Astrocyte (in vitro differentiated cells and primary cell): ENCODE measurements at regions not wholly inside any gene's neighbourhood (a gene's known extent, or its start where the extent isn't known, plus 50 kb on each side); places are given as distances from the start of the nearest gene placed in this dataset.
"Not testable (repeated sequence)": the region's sequence is repeated elsewhere in the genome, so short reads cannot be mapped to it uniquely, and the experiment has no call there.

Source experiments
- DNase-seq: peaks from one replicate; pipeline ENCODE4 v3.0.0-alpha.2; 2010; ENCODE audit warnings: low read depth
- FAIRE-seq: peaks from 2 replicates; lab custom pipeline; 2011; peaks lifted over from hg19 to GRCh38; lab: Jason Lieb, UNC
- H2AFZ ChIP-seq: 2 replicates; pipeline ENCODE4 v1.6.0; 2012; ENCODE audit warnings: low read depth, low read length, inconsistent platforms
- H3K27ac ChIP-seq: 2 replicates; pipeline ENCODE4 v1.5.1; 2011; ENCODE audit warnings: low read depth, low read length, inconsistent platforms
- H3K27me3 ChIP-seq: 2 replicates; pipeline ENCODE4 v1.6.0; 2011; ENCODE audit warnings: low read length, inconsistent platforms; ENCODE audit not compliant: insufficient read depth
- H3K36me3 ChIP-seq: 2 replicates; pipeline ENCODE4 v1.5.1; 2011; ENCODE audit warnings: low read length, inconsistent platforms; ENCODE audit not compliant: insufficient read depth
- H3K4me1 ChIP-seq: 2 replicates; pipeline ENCODE4 v1.5.1; 2011; ENCODE audit warnings: low read length, inconsistent platforms; ENCODE audit not compliant: insufficient read depth
- H3K4me2 ChIP-seq: 2 replicates; pipeline ENCODE4 v1.6.0; 2012; ENCODE audit warnings: low read length, inconsistent platforms
- H3K4me3 ChIP-seq: 2 replicates; pipeline ENCODE4 v1.5.1; 2011; ENCODE audit warnings: low read depth, mild to moderate bottlenecking, low read length, inconsistent platforms; ENCODE audit not compliant: insufficient read depth
- H3K79me2 ChIP-seq: 2 replicates; pipeline ENCODE4 v1.6.0; 2012; ENCODE audit warnings: mild to moderate bottlenecking, low read length, inconsistent platforms; ENCODE audit not compliant: insufficient read depth
- H3K9ac ChIP-seq: 2 replicates; pipeline ENCODE4 v1.6.0; 2012; ENCODE audit warnings: mild to moderate bottlenecking, low read length, inconsistent platforms
- H3K9me3 ChIP-seq: 2 replicates; pipeline ENCODE4 v1.5.1; 2012; ENCODE audit warnings: low read depth, mild to moderate bottlenecking, low read length, inconsistent platforms; ENCODE audit not compliant: insufficient read depth
- H4K20me1 ChIP-seq: 2 replicates; pipeline ENCODE4 v1.6.0; 2012; ENCODE audit warnings: low read length, inconsistent platforms; ENCODE audit not compliant: insufficient read depth
- H3K27ac Mint-ChIP-seq: one replicate; pipeline ENCODE4 v1.8.0; 2021; ENCODE audit warnings: mild to moderate bottlenecking, mixed read lengths; ENCODE audit not compliant: unreplicated experiment
- H3K27me3 Mint-ChIP-seq: one replicate; pipeline ENCODE4 v1.8.0; 2021; ENCODE audit warnings: low read depth, mixed read lengths; ENCODE audit not compliant: unreplicated experiment
- H3K36me3 Mint-ChIP-seq: one replicate; pipeline ENCODE4 v1.8.0; 2021; ENCODE audit warnings: low read depth, mixed read lengths; ENCODE audit not compliant: unreplicated experiment
- H3K4me1 Mint-ChIP-seq: one replicate; pipeline ENCODE4 v1.8.0; 2021; ENCODE audit warnings: low read depth, mixed read lengths; ENCODE audit not compliant: unreplicated experiment
- H3K4me3 Mint-ChIP-seq: one replicate; pipeline ENCODE4 v1.8.0; 2021; ENCODE audit warnings: mild to moderate bottlenecking, moderate library complexity, mixed read lengths; ENCODE audit not compliant: unreplicated experiment
- H3K9me3 Mint-ChIP-seq: one replicate; pipeline ENCODE4 v1.8.0; 2021; ENCODE audit warnings: mild to moderate bottlenecking, mixed read lengths; ENCODE audit not compliant: unreplicated experiment
- CTCF ChIP-seq: IDR thresholded peaks from 2 replicates; pipeline ENCODE4 v1.5.1; 2011; ENCODE audit warnings: low read depth, mild to moderate bottlenecking, inconsistent platforms, low read length, moderate library complexity; ENCODE audit not compliant: insufficient read depth
- EZH2 ChIP-seq: IDR thresholded peaks from 2 replicates; pipeline ENCODE4 v1.6.1; 2012; ENCODE audit warnings: mild to moderate bottlenecking, low read length, inconsistent platforms; ENCODE audit not compliant: insufficient read depth

DNA sequence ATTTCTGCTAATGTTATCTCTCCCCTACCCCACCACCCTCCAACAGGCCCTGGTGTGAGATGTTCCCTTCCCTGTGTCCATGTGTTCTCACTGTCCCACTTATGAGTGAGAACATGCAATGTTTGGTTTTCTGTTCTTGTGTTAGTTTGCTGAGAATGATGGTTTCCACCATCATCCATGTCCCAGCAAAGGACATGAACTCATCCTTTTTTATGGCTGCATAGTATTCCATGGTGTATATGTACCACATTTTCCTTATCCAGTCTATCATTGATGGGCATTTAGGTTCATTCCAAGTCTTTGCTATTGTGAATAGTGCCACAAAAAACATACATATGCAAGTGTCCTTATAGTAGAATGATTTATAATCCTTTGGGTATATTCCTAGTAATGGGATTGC, 104.5 kb downstream of the ZNF33B start:
- H3K27ac ChIP-seq, H3K79me2 ChIP-seq, H3K4me1 Mint-ChIP-seq, H3K4me1 ChIP-seq, H3K27ac Mint-ChIP-seq, DNase-seq, H3K4me2 ChIP-seq, H3K27me3 Mint-ChIP-seq, H3K9ac ChIP-seq, H3K36me3 Mint-ChIP-seq, H3K4me3 Mint-ChIP-seq, H3K27me3 ChIP-seq, H3K36me3 ChIP-seq, FAIRE-seq, H4K20me1 ChIP-seq, H3K9me3 ChIP-seq, H3K4me3 ChIP-seq, H2AFZ ChIP-seq: not testable (repeated sequence)
- peaks cover 55% of the 10 kb centered on the region for H3K9me3 Mint-ChIP-seq

- no peak for TF ChIP-seq CTCF
- H3K4me1 Mint-ChIP-seq, result no peaks in the 10 kb centered on the region
- no peak overlapping the region for H3K27ac ChIP-seq
- peaks cover 53% of the 10 kb centered on the region for H3K9me3 Mint-ChIP-seq
- H3K4me3 Mint-ChIP-seq, result no peak overlapping the region
- no peak overlapping the region for H3K4me3 ChIP-seq
- no peak for FAIRE-seq
- no peaks in the 10 kb centered on the region for H3K36me3 Mint-ChIP-seq
- H3K27me3 ChIP-seq, result no peaks in the 10 kb centered on the region
- H3K79me2 ChIP-seq, result no peaks in the 10 kb centered on the region
- H3K27me3 Mint-ChIP-seq, result no peaks in the 10 kb centered on the region
- no peaks in the 10 kb centered on the region for H4K20me1 ChIP-seq
- DNase-seq, result no peak
- H3K36me3 ChIP-seq, result no peaks in the 10 kb centered on the region
- no peaks in the 10 kb centered on the region for H3K9me3 ChIP-seq
- H3K27ac Mint-ChIP-seq, result no peak overlapping the region
- H2AFZ ChIP-seq, result no peak overlapping the region
- no peaks in the 10 kb centered on the region for H3K4me1 ChIP-seq
- no peak overlapping the region for H3K4me2 ChIP-seq
- no peak overlapping the region for H3K9ac ChIP-seq
Measured at GRCh38 chr10:42532996-42533395, 105.4 kb downstream of the ZNF33B start.

DNA sequence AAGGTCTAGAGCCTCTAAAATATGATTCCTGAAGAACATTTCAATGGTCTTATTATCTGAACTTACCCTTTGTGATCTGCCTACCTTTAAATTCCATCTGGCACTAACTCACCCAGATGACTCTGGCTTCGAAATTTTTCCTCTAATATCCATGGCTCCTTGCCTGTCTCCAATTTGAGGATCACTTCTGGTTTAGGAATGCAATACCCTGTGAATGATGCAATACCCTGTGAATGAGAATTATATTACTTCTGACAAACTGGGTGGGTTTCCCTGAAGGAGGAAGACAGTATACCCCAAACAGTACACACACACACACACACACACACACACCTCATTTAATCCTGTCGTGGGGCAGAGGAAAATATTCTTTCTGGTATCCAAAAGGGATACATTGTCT, 115.3 kb downstream of the ZNF33B start:
- Mint-ChIP-seq H3K36me3 (peaks cover 47% of the 10 kb centered on the region), H3K9me3 (peaks cover 48% of the 10 kb centered on the region), H3K4me1 (no peaks in the 10 kb centered on the region), H3K4me3 (no peak overlapping the region), H3K27me3 (no peaks in the 10 kb centered on the region), H3K27ac (no peak overlapping the region)
- H4K20me1 ChIP-seq, result no peaks in the 10 kb centered on the region
- FAIRE-seq, result no peak
- H3K4me3 ChIP-seq, result no peak overlapping the region
- no peak for TF ChIP-seq EZH2
- no peak for TF ChIP-seq CTCF
- peaks cover 28% of the 10 kb centered on the region for H3K9me3 ChIP-seq
- no peaks in the 10 kb centered on the region for H3K27me3 ChIP-seq
- H3K4me1 ChIP-seq, result no peaks in the 10 kb centered on the region
- DNase-seq, result no peak
- no peaks in the 10 kb centered on the region for H3K79me2 ChIP-seq
- H3K36me3 ChIP-seq, result no peaks in the 10 kb centered on the region
- H3K4me2 ChIP-seq, result no peak overlapping the region
- H3K9ac ChIP-seq, result no peak overlapping the region
- no peak overlapping the region for H3K27ac ChIP-seq
- H2AFZ ChIP-seq, result no peak overlapping the region
